IMR-90 (cell line): ENCODE measurements at regions not wholly inside any gene's neighbourhood (a gene's known extent, or its start where the extent isn't known, plus 50 kb on each side); places are given as distances from the start of the nearest gene placed in this dataset.

Source experiments
- ATAC-seq: fragments of 200-7000 bp; cut with Tn5 transposase; 2 replicates; pipeline ENCODE4 v1.9.1; 2020; ENCODE audit warnings: low read depth, mild to moderate bottlenecking, moderate library complexity
- BruUV-seq: library from RNA; stranded (reverse); fragments of 400-500 nt; replicated peaks from 2 replicates; lab custom pipeline; 2021; lab: Mats Ljungman, UMichigan
- CTCF ChIA-PET: fragments of 300-600 bp; formaldehyde crosslinking; extraction: SDS; loops from one replicate; lab custom pipeline; 2021; ENCODE audit warnings: antibody characterized with exemption; lab: Yijun Ruan, JAX
- POLR2A ChIA-PET: fragments of 300-600 bp; sonication (Branson Sonifier 250); formaldehyde crosslinking; loops from one replicate; lab custom pipeline; 2022; ENCODE audit warnings: antibody characterized with exemption; ENCODE audit not compliant: unreplicated experiment; lab: Charles Lee
- DNase-seq: peaks from one replicate; pipeline ENCODE4 v3.0.0; 2013
- H2AFZ ChIP-seq: replicated peaks from 2 replicates; pipeline ENCODE3; 2013; ENCODE audit warnings: low read length, mild to moderate bottlenecking; ENCODE audit not compliant: poor library complexity
- H2AK5ac ChIP-seq: 2 replicates; pipeline ENCODE4 v1.6.1; 2013; ENCODE audit warnings: low read depth, low read length, inconsistent platforms
- H2AK9ac ChIP-seq: replicated peaks from 2 replicates; pipeline ENCODE3; 2013; ENCODE audit warnings: mild to moderate bottlenecking, low read depth, low read length, moderate library complexity; ENCODE audit not compliant: poor library complexity
- H2BK120ac ChIP-seq: 2 replicates; pipeline ENCODE4 v1.6.1; 2013; ENCODE audit warnings: low read depth, low read length, inconsistent platforms
- H2BK15ac ChIP-seq: 3 replicates; pipeline ENCODE4 v1.6.1; 2013; ENCODE audit warnings: low read depth, low read length, inconsistent platforms
- H2BK20ac ChIP-seq: 2 replicates; pipeline ENCODE4 v1.6.1; 2013; ENCODE audit warnings: low read depth, mild to moderate bottlenecking, inconsistent platforms, low read length, moderate library complexity
- H2BK5ac ChIP-seq: 2 replicates; pipeline ENCODE4 v1.6.1; 2013; ENCODE audit warnings: mild to moderate bottlenecking, low read depth, low read length, inconsistent platforms; ENCODE audit not compliant: poor library complexity, severe bottlenecking
- H3K14ac ChIP-seq: replicated peaks from 2 replicates; pipeline ENCODE4 v1.6.1; 2013; ENCODE audit warnings: low read depth, low read length, inconsistent platforms
- H3K18ac ChIP-seq: 2 replicates; pipeline ENCODE4 v1.6.1; 2013; ENCODE audit warnings: low read depth, low read length, control low read depth
- H3K23ac ChIP-seq: 2 replicates; pipeline ENCODE4 v1.6.1; 2013; ENCODE audit warnings: low read depth, low read length, inconsistent platforms
- H3K27ac ChIP-seq: 2 replicates; pipeline ENCODE4 v1.5.1; 2013; ENCODE audit warnings: mild to moderate bottlenecking, control low read depth, low read length; ENCODE audit not compliant: insufficient read depth
- H3K27me3 ChIP-seq: 2 replicates; pipeline ENCODE4 v1.6.1; 2013; ENCODE audit warnings: low read length; ENCODE audit not compliant: control insufficient read depth, insufficient read depth
- H3K36me3 ChIP-seq: 2 replicates; pipeline ENCODE4 v1.6.1; 2013; ENCODE audit warnings: low read length, mixed read lengths; ENCODE audit not compliant: control insufficient read depth, insufficient read depth
- H3K4ac ChIP-seq: 2 replicates; pipeline ENCODE4 v1.6.1; 2013; ENCODE audit warnings: low read depth, low read length, inconsistent platforms
- H3K4me1 ChIP-seq: 2 replicates; pipeline ENCODE4 v1.6.1; 2013; ENCODE audit warnings: low read length, mixed read lengths; ENCODE audit not compliant: control insufficient read depth, insufficient read depth
- H3K4me2 ChIP-seq: 2 replicates; pipeline ENCODE4 v1.6.1; 2013; ENCODE audit warnings: low read depth, mild to moderate bottlenecking, control low read depth, low read length, moderate library complexity
- H3K4me3 ChIP-seq: 2 replicates; pipeline ENCODE4 v1.5.1; 2013; ENCODE audit warnings: low read depth, mild to moderate bottlenecking, control low read depth, low read length, moderate library complexity; ENCODE audit not compliant: insufficient read depth
- H3K56ac ChIP-seq: 2 replicates; pipeline ENCODE4 v1.6.1; 2013; ENCODE audit warnings: low read length, inconsistent platforms; ENCODE audit not compliant: insufficient read depth; ENCODE audit errors: extremely low read depth
- H3K79me1 ChIP-seq, 2 experiments: 2 replicates each; pipeline ENCODE4 v1.6.1; 2013; ENCODE audit warnings: low read length in 2 of 2, inconsistent platforms in 1 of 2, low read depth in 1 of 2
- H3K9ac ChIP-seq: 2 replicates; pipeline ENCODE4 v1.6.1; 2013; ENCODE audit warnings: low read depth, low read length, control low read depth
- H3K9me1 ChIP-seq: 2 replicates; pipeline ENCODE4 v1.6.1; 2013; ENCODE audit warnings: low read length, inconsistent platforms; ENCODE audit not compliant: insufficient read depth
- H3K9me3 ChIP-seq: 2 replicates; pipeline ENCODE4 v1.6.1; 2013; ENCODE audit warnings: low read length; ENCODE audit not compliant: control insufficient read depth, insufficient read depth
- H4K20me1 ChIP-seq: 2 replicates; pipeline ENCODE4 v1.6.1; 2013; ENCODE audit warnings: low read length, inconsistent platforms; ENCODE audit not compliant: insufficient read depth
- H4K5ac ChIP-seq: 2 replicates; pipeline ENCODE4 v1.6.1; 2013; ENCODE audit warnings: mild to moderate bottlenecking, low read depth, low read length, control low read depth
- H4K8ac ChIP-seq, 2 experiments: 2 replicates each; pipeline ENCODE4 v1.6.1; 2013; ENCODE audit warnings: low read depth in 2 of 2, low read length in 2 of 2, control low read depth in 1 of 2, inconsistent platforms in 1 of 2
- H4K91ac ChIP-seq: 2 replicates; pipeline ENCODE4 v1.6.1; 2013; ENCODE audit warnings: low read depth, low read length, inconsistent platforms; ENCODE audit not compliant: insufficient read depth
- FOS ChIP-seq: fragments of 150-350 bp; IDR thresholded peaks from 2 replicates; pipeline ENCODE4 v1.6.1; 2016; ENCODE audit warnings: low read depth, low read length
- MAFK ChIP-seq: IDR thresholded peaks from 2 replicates; pipeline ENCODE4 v1.6.1; 2012; ENCODE audit warnings: low read depth, low read length, improper control_type of control experiment
- MAZ ChIP-seq: IDR thresholded peaks from 2 replicates; pipeline ENCODE4 v1.6.1; 2012; ENCODE audit warnings: low read depth, mild to moderate bottlenecking, low read length, improper control_type of control experiment, moderate library complexity, borderline replicate concordance
- NFE2L2 ChIP-seq: fragments of 150-350 bp; IDR thresholded peaks from 2 replicates; pipeline ENCODE4 v1.6.1; 2016; ENCODE audit warnings: low read depth, mild to moderate bottlenecking, low read length
- POLR2A ChIP-seq: IDR thresholded peaks from 2 replicates; pipeline ENCODE4 v1.6.1; 2012; ENCODE audit warnings: mild to moderate bottlenecking, low read depth, low read length
- RAD21 ChIP-seq: IDR thresholded peaks from 2 replicates; pipeline ENCODE4 v1.6.1; 2012; ENCODE audit warnings: low read length, improper control_type of control experiment
- WGBS, 2 experiments: methylation state at CpG; one replicate each; pipeline versions ENCODE4 v1.1.5 to v1.1.7; 2013; ENCODE audit warnings: missing lambda C conversion rate in 2 of 2; ENCODE audit not compliant: insufficient read length in 1 of 2; ENCODE audit errors: extremely low coverage in 2 of 2; 5-methylcytosine and 5-hydroxymethylcytosine counted together
- dilution Hi-C: fragments of 300-500 bp; cut with HindIII; formaldehyde crosslinking; loops from one replicate; pipeline ENCODE4 v1.14.3; 2018; ENCODE audit warnings: low sequenced_read_pairs; ENCODE audit not compliant: unreplicated experiment
- in situ Hi-C: fragments of 300-500 bp; cut with MboI; formaldehyde crosslinking; loops from 3 replicates; pipeline ENCODE4 v1.14.3; 2019; ENCODE audit warnings: low sequenced_read_pairs, inconsistent platforms, mixed read lengths
- intact Hi-C: fragments of 100-400 bp; cut with micrococcal nuclease; formaldehyde crosslinking; loops from 2 replicates; pipeline ENCODE4 v1.10.0; 2022

GRCh38 chr1:88021529-88021928 is 662.5 kb upstream of the PKN2 start:
- H4K91ac ChIP-seq, result no peak overlapping the region
- no peak overlapping the region for H3K18ac ChIP-seq
- no peak overlapping the region for H2AFZ ChIP-seq
- TF ChIP-seq POLR2A (no peak), NFE2L2 (no peak), FOS (no peak), MAFK (no peak), MAZ (no peak), RAD21 (no peak)
- H3K14ac ChIP-seq, result no peak overlapping the region
- no peaks in the 10 kb centered on the region for H3K4me1 ChIP-seq
- H2AK9ac ChIP-seq, result no peak overlapping the region
- intact Hi-C loops (no loop called here), dilution Hi-C loops (no loop called here), in situ Hi-C loops (no loop called here)
- no peak overlapping the region for H3K4me2 ChIP-seq
- ATAC-seq (no peak), DNase-seq (no peak)
- H3K9ac ChIP-seq, result no peak overlapping the region
- H2BK15ac ChIP-seq, result no peak overlapping the region
- no peak overlapping the region for H3K56ac ChIP-seq
- no peaks in the 10 kb centered on the region for H3K79me1 ChIP-seq
- no peak overlapping the region for H2BK5ac ChIP-seq
- no peaks in the 10 kb centered on the region for H3K9me3 ChIP-seq
- no peak overlapping the region for H2BK120ac ChIP-seq
- no peaks in the 10 kb centered on the region for H3K36me3 ChIP-seq
- H3K27ac ChIP-seq, result no peak overlapping the region
- no peak overlapping the region for H3K4me3 ChIP-seq
- no peak overlapping the region for H3K23ac ChIP-seq
- no peaks in the 10 kb centered on the region; the same call in 1 of the 2 replicates for H3K9me1 ChIP-seq
- H4K8ac ChIP-seq, result no peak overlapping the region
- ChIA-PET POLR2A (no interaction called here), CTCF (no interaction called here)
- H4K5ac ChIP-seq, result no peak overlapping the region
- H3K4ac ChIP-seq, result no peak overlapping the region
- WGBS, 2 experiments, result no CpG with 5 or more reads among the region's 1 CpG
- BruUV-seq, result no TSS peak
- H2AK5ac ChIP-seq, result no peak overlapping the region
- no peaks in the 10 kb centered on the region for H4K20me1 ChIP-seq
- H2BK20ac ChIP-seq, result no peak overlapping the region
- H3K27me3 ChIP-seq, result no peaks in the 10 kb centered on the region
